Kidney epithelial cell (primary cell): ENCODE measurements at regions not wholly inside any gene's neighbourhood (a gene's known extent, or its start where the extent isn't known, plus 50 kb on each side); places are given as distances from the start of the nearest gene placed in this dataset.
"Not testable (repeated sequence)": the region's sequence is repeated elsewhere in the genome, so short reads cannot be mapped to it uniquely, and the experiment has no call there.

Experiments used
- DNase-seq: peaks from one replicate; pipeline ENCODE4 v3.0.0-alpha.2; 2010; ENCODE audit warnings: low read depth
- H3K27me3 ChIP-seq: 2 replicates; pipeline ENCODE4 v1.6.0; 2011; ENCODE audit warnings: low read length; ENCODE audit not compliant: control insufficient read depth, insufficient read depth
- H3K36me3 ChIP-seq: 2 replicates; pipeline ENCODE4 v1.5.1; 2011; ENCODE audit warnings: low read length; ENCODE audit not compliant: control insufficient read depth, insufficient read depth
- H3K4me3 ChIP-seq: 2 replicates; pipeline ENCODE4 v1.5.1; 2011; ENCODE audit warnings: low read depth, mild to moderate bottlenecking, control low read depth, low read length
- TF ChIP-seq, protein P1 (sequence below): IDR thresholded peaks from 2 replicates; pipeline ENCODE4 v1.5.1; 2011; ENCODE audit warnings: mild to moderate bottlenecking, moderate library complexity, low read length, control low read depth, inconsistent platforms; ENCODE audit not compliant: insufficient read depth, poor library complexity, severe bottlenecking

DNA sequence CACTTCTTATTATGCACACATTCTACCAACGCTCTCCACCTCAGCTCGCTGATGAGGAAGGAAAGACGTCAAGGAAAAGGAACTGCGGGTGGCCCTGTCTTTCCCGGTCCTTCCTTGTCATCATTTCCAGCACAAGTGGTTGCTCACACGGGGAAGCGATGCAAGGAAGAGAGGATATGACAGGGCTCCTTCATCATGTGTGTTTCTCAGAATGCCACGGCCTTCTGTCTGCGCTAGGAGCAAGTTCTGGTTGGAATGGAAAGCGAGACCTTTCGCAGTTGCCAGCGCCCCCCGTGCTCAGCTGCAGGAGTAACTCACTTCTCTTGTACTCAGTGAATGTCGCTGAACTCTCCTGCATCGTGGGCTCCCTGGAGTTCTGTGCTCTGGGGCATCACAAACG is 191.8 kb upstream of the GLI2 start:
- Histone ChIP-seq H3K27me3 (peaks cover 10% of the 10 kb centered on the region), H3K36me3 (no peaks in the 10 kb centered on the region), H3K4me3 (no peak overlapping the region)
- DNase-seq: no peak
- TF ChIP-seq, protein P1, sequence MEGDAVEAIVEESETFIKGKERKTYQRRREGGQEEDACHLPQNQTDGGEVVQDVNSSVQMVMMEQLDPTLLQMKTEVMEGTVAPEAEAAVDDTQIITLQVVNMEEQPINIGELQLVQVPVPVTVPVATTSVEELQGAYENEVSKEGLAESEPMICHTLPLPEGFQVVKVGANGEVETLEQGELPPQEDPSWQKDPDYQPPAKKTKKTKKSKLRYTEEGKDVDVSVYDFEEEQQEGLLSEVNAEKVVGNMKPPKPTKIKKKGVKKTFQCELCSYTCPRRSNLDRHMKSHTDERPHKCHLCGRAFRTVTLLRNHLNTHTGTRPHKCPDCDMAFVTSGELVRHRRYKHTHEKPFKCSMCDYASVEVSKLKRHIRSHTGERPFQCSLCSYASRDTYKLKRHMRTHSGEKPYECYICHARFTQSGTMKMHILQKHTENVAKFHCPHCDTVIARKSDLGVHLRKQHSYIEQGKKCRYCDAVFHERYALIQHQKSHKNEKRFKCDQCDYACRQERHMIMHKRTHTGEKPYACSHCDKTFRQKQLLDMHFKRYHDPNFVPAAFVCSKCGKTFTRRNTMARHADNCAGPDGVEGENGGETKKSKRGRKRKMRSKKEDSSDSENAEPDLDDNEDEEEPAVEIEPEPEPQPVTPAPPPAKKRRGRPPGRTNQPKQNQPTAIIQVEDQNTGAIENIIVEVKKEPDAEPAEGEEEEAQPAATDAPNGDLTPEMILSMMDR: no peak

DNA sequence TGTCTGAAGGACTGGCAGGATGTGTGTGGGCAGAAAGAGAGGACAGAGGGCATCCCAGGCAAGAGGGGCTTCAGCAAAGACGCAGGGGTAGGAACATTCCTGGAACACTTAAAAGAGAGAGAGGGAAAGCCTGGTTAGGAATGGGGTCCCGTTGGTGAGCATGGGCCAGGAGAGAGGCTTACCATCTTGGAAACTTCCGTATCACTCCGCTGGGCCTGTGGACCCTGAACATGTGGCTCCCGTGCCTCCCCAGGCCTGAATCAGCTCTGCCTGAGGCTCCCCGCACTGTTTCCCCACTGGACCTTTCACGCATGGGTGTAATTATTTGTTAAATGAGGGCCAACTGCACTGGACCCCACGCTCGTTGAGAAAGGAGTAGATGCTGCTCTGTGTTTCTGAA is 191.1 kb upstream of the GLI2 start:
- Histone ChIP-seq H3K36me3 (no peaks in the 10 kb centered on the region), H3K4me3 (no peak overlapping the region), H3K27me3 (peaks cover 8% of the 10 kb centered on the region)
- TF ChIP-seq, protein P1: no peak
- no peak for DNase-seq

DNA sequence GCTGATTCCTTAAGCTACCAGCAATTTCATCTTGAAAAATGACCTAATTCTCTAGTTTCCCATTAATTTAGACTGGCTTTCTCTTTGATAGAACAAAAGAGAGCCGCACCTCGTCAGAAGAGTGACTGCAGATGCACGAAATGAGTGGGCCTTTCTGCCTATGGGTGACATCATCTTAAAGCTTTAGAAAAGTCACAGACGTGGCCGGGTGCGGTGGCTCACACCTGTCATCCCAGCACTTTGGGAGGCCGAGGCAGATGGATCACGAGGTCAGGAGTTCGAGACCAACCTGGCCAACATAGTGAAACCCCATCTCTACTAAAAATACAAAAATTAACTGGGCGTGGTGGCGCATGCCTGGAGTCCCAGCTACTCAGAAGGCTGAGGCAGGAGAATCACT is 190.7 kb upstream of the GLI2 start:
- not testable (repeated sequence) for H3K27me3 ChIP-seq, H3K36me3 ChIP-seq, H3K4me3 ChIP-seq, DNase-seq

DNA sequence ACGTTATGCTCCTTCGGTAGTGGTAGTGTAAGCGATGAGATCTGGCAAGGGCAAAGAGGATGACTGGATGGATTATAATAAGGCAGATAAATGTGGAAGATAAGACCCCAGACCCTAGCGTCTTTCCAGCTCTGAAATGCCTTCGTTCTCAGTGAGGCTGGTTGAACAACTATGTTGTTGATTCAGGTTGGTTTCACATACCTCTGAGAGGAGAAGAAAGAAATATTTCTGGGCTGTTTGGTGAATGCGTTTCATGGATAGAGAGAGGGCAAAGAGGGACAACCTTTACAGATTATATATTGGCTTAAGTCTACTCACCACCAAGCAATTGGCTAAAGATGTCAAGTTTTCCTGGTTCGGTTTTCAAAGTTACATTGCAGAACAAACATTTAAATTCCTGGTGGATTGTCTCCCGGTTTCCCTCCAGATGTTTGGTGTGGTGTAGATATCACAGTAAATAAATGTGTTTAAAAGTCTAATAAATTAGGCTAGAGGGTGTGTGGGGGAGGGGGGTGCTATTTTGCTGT is 190.1 kb upstream of the GLI2 start:
- Histone ChIP-seq H3K4me3 (no peak overlapping the region), H3K36me3 (no peaks in the 10 kb centered on the region), H3K27me3 (peaks cover 6% of the 10 kb centered on the region)
- no peak for DNase-seq
- TF ChIP-seq, protein P1: no peak

DNA sequence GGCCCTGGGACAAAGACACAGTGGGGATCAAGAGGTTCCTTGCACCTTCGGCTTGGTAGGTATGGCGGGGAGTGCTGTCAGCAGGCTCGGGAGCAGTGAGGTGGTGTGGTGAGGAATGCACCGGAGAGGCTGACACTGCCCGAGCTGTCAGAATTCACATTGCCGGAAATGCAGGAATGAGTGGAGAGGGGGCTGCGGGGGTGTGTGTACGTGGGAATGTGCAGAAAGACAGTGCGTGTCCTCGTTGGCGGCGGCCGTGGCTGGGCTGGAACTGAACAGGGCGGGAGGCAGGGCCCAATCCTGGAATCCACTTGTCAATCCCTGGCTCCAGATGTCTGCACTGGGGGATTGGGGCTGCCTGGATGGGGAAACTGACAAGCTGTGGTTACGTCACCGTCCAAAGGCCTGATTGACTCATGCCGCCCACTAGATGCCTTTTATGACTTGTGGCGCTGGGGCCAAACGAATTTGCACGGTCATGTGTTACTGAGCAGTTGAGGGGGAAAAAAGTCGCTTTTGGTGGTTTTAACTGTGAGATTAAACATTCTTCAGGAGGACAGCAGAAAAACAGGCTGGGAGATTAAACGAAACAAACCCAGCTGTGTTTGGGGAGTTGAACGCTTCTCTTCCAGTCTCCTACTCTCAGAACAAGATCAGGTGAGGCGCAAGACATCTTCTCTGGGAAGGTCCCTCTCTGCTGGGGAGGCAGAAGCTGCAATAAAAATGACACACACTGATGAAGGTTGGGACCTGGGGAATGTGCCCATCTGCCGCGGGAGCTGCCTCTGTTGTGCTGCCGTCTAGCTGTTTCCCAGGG is 189.4 kb upstream of the GLI2 start:
- Histone ChIP-seq H3K4me3 (no peak overlapping the region), H3K36me3 (no peaks in the 10 kb centered on the region), H3K27me3 (peaks cover 6% of the 10 kb centered on the region)
- DNase-seq: peak; percentile 90
- TF ChIP-seq, protein P1: peak; percentile 4

DNA sequence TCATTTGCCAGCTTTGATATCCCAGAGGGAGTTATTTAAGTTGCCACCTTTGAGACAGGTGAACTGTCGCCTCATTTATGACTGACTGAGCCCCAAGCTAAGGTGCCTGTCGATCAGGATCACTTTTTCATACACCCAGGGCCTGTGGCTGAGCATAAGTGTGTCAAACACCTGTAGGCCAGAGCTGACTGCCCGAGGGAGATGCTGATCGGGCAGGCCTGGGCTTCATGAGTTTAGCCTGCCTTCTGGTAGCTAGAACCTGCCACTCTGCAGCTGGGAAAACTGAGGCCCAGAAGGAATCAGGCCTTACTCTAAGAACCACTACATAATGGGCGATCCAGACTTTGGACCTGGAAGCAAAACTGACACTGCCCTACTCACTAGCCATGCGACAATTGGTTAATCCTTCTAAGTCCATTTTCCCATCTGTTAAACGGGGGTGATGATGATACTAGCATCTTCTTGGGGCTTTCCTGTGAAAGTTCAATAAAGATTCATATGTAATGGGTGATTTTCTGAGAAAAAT is 188.7 kb upstream of the GLI2 start:
- TF ChIP-seq, protein P1: no peak
- Histone ChIP-seq H3K36me3 (no peaks in the 10 kb centered on the region), H3K4me3 (no peak overlapping the region), H3K27me3 (peaks cover 4% of the 10 kb centered on the region)
- DNase-seq: no peak
